GM06990 (cell line): ENCODE measurements at regions not wholly inside any gene's neighbourhood (a gene's known extent, or its start where the extent isn't known, plus 50 kb on each side); places are given as distances from the start of the nearest gene placed in this dataset.

Source experiments
- DNase-seq: peaks from one replicate; pipeline ENCODE4 v3.0.0-alpha.2; 2011; ENCODE audit not compliant: insufficient read length; ENCODE audit errors: extremely low read depth
- H3K27me3 ChIP-seq: replicated peaks from 2 replicates; pipeline ENCODE4 v1.6.0; 2011; ENCODE audit warnings: low read length; ENCODE audit not compliant: control insufficient read depth, insufficient read depth
- H3K36me3 ChIP-seq: 2 replicates; pipeline ENCODE4 v1.5.1; 2011; ENCODE audit warnings: low read length; ENCODE audit not compliant: control insufficient read depth, insufficient read depth
- H3K4me3 ChIP-seq: replicated peaks from 2 replicates; pipeline ENCODE4 v1.5.1; 2011; ENCODE audit warnings: low read depth, mild to moderate bottlenecking, control low read depth, low read length
- CTCF ChIP-seq: IDR thresholded peaks from 2 replicates; pipeline ENCODE4 v1.5.1; 2011; ENCODE audit warnings: low read length, control low read depth, mild to moderate bottlenecking, inconsistent platforms; ENCODE audit not compliant: insufficient read depth, poor library complexity, severe bottlenecking

GRCh38 chr17:55634702-55635101, 88.0 kb downstream of the TMEM100 start:
- Histone ChIP-seq H3K36me3 (no peaks in the 10 kb centered on the region), H3K27me3 (no peaks in the 10 kb centered on the region), H3K4me3 (no peak overlapping the region)
- TF ChIP-seq CTCF = no peak
- DNase-seq = no peak

GRCh38 chr17:55632893-55633292, 89.8 kb downstream of the TMEM100 start:
- no peaks in the 10 kb centered on the region for H3K36me3 ChIP-seq
- H3K27me3 ChIP-seq = no peaks in the 10 kb centered on the region
- no peak overlapping the region for H3K4me3 ChIP-seq
- TF ChIP-seq CTCF = no peak
- DNase-seq = no peak

- no peak for DNase-seq
- no peak for TF ChIP-seq CTCF
- Histone ChIP-seq H3K4me3 (no peak overlapping the region), H3K27me3 (no peaks in the 10 kb centered on the region), H3K36me3 (no peaks in the 10 kb centered on the region)
Measured at GRCh38 chr17:55632236-55632635, 90.4 kb downstream of the TMEM100 start.

GRCh38 chr17:55629995-55630394, 92.7 kb downstream of the TMEM100 start:
- Histone ChIP-seq H3K4me3 (no peak overlapping the region), H3K36me3 (no peaks in the 10 kb centered on the region), H3K27me3 (no peaks in the 10 kb centered on the region)
- DNase-seq = no peak
- no peak for TF ChIP-seq CTCF

- Histone ChIP-seq H3K4me3 (no peak overlapping the region), H3K36me3 (no peaks in the 10 kb centered on the region), H3K27me3 (no peaks in the 10 kb centered on the region)
- TF ChIP-seq CTCF = no peak
- no peak for DNase-seq
Measured at GRCh38 chr17:55625521-55625920, 97.1 kb downstream of the TMEM100 start.

- TF ChIP-seq CTCF = no peak
- no peak for DNase-seq
- Histone ChIP-seq H3K4me3 (peak overlapping the region; percentile 32; the same call in 1 of the 2 replicates), H3K36me3 (no peaks in the 10 kb centered on the region), H3K27me3 (no peaks in the 10 kb centered on the region)
Measured at GRCh38 chr17:55624772-55625433, 97.8 kb downstream of the TMEM100 start.
